Effector memory CD4-positive, alpha-beta T cell (primary cell): ENCODE measurements at regions not wholly inside any gene's neighbourhood (a gene's known extent, or its start where the extent isn't known, plus 50 kb on each side); places are given as distances from the start of the nearest gene placed in this dataset.
"Not testable (repeated sequence)": the region's sequence is repeated elsewhere in the genome, so short reads cannot be mapped to it uniquely, and the experiment has no call there.

ENCODE experiments used
- DNase-seq, 3 donors: peaks; one replicate each; pipeline ENCODE4 v3.0.0-alpha.2; 2020
- H3K27ac ChIP-seq: 2 replicates; pipeline ENCODE4 v1.7.0; 2013; ENCODE audit warnings: mild to moderate bottlenecking, low read length, moderate library complexity; ENCODE audit not compliant: insufficient read depth, poor library complexity, severe bottlenecking
- H3K27me3 ChIP-seq: replicated peaks from 2 replicates; pipeline ENCODE4 v1.7.0; 2013; ENCODE audit warnings: mild to moderate bottlenecking, low read length; ENCODE audit not compliant: insufficient read depth, control insufficient read depth, poor library complexity, severe bottlenecking
- H3K36me3 ChIP-seq: 2 replicates; pipeline ENCODE4 v1.7.0; 2013; ENCODE audit warnings: mild to moderate bottlenecking, low read length, moderate library complexity; ENCODE audit not compliant: control insufficient read depth, insufficient read depth
- H3K4me1 ChIP-seq: 2 replicates; pipeline ENCODE4 v1.7.0; 2013; ENCODE audit warnings: low read length, mild to moderate bottlenecking; ENCODE audit not compliant: control insufficient read depth, insufficient read depth, poor library complexity, severe bottlenecking
- H3K4me3 ChIP-seq: 2 replicates; pipeline ENCODE4 v1.7.0; 2013; ENCODE audit warnings: low read length, low read depth, mild to moderate bottlenecking; ENCODE audit not compliant: insufficient read depth, poor library complexity, severe bottlenecking
- H3K9me3 ChIP-seq: 2 replicates; pipeline ENCODE4 v1.7.0; 2013; ENCODE audit warnings: mild to moderate bottlenecking, low read length, moderate library complexity; ENCODE audit not compliant: control insufficient read depth

GRCh38 chr6:160889148-160889547 lies 102.4 kb upstream of the MAP3K4 start:
- H3K4me3 ChIP-seq, DNase-seq, H3K9me3 ChIP-seq, H3K4me1 ChIP-seq, H3K27ac ChIP-seq, H3K27me3 ChIP-seq, H3K36me3 ChIP-seq: not testable (repeated sequence)

- Histone ChIP-seq H3K27ac (no peak overlapping the region), H3K9me3 (no peaks in the 10 kb centered on the region), H3K4me1 (no peaks in the 10 kb centered on the region), H3K27me3 (no peaks in the 10 kb centered on the region), H3K4me3 (no peak overlapping the region), H3K36me3 (no peaks in the 10 kb centered on the region)
- no peak for DNase-seq
These were observed 99.9 kb upstream of the MAP3K4 start for GRCh38 chr6:160891690-160892089.

GRCh38 chr6:160895562-160895961 lies 96.0 kb upstream of the MAP3K4 start:
- Histone ChIP-seq H3K4me3 (no peak overlapping the region), H3K27me3 (no peaks in the 10 kb centered on the region), H3K4me1 (no peaks in the 10 kb centered on the region), H3K9me3 (no peaks in the 10 kb centered on the region), H3K27ac (no peak overlapping the region), H3K36me3 (no peaks in the 10 kb centered on the region)
- DNase-seq: no peak

DNA sequence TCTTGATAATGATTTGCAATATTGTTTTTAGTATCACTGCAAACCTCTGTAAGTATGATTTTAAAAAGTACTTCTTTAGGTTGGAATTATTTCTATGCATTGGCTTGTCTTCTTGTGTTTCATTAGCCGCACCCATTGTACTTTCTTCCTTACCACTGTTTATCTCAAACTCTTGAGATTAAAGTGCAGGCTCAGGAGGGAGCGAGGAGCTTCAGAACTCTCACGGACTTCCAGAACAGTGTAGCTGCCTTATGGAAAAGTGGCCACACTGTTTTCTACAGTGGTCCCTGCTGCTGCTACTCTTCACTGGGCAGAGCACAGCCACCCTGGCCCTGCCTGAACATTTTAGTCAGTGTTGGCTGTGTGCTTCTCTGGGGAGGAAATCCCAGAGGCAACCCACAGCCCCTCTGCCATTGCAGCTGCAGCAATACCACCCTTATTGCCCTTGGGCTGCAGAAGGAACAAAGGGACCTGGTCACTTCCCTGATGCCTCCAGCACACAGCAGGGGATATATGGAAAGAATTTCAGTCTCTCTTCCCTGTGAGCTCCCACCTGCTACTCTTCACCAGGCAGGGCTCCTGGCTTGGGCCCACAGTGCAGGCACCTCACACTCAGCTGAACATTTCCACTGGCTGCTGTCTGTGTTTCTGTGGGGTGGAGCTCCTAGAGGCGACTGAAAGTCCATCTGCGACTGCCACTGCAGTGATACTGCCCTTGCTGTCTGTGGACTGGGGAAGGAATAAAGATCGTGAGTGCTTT lies 91.7 kb upstream of the MAP3K4 start:
- no peaks in the 10 kb centered on the region for H3K27me3 ChIP-seq
- H3K4me1 ChIP-seq: no peaks in the 10 kb centered on the region
- H3K36me3 ChIP-seq: no peaks in the 10 kb centered on the region
- no peaks in the 10 kb centered on the region for H3K9me3 ChIP-seq
- no peak overlapping the region for H3K27ac ChIP-seq
- DNase-seq: no peak
- H3K4me3 ChIP-seq: no peak overlapping the region

DNA sequence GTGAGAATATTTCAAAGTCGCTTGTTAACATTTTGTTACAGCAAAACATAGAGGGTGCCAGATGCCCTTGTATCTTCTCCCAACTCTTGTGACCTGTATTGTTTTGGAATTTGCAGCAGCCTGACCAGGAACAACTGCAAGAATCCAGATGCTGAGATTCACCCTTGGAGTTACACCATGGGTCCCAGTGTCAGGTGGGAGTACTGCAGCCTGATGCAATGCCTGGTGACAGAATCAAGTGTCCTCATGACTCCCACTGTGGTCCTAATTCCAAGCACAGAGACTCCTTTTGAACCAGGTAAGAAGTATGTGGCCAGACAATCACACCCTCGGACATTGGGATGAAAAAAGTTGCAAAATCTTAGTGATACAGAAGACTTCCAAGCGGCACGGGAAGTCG lies 79.6 kb upstream of the MAP3K4 start:
- Histone ChIP-seq H3K36me3 (no peaks in the 10 kb centered on the region), H3K4me1 (no peaks in the 10 kb centered on the region), H3K27ac (no peak overlapping the region), H3K4me3 (no peak overlapping the region), H3K9me3 (no peaks in the 10 kb centered on the region), H3K27me3 (no peaks in the 10 kb centered on the region)
- no peak for DNase-seq

GRCh38 chr6:160912411-160912810 lies 79.2 kb upstream of the MAP3K4 start:
- Histone ChIP-seq H3K27ac (no peak overlapping the region), H3K27me3 (no peaks in the 10 kb centered on the region), H3K9me3 (no peaks in the 10 kb centered on the region), H3K4me3 (no peak overlapping the region), H3K36me3 (no peaks in the 10 kb centered on the region), H3K4me1 (no peaks in the 10 kb centered on the region)
- no peak for DNase-seq

- Histone ChIP-seq H3K27ac (no peak overlapping the region), H3K27me3 (no peaks in the 10 kb centered on the region), H3K36me3 (no peaks in the 10 kb centered on the region), H3K4me3 (no peak overlapping the region), H3K9me3 (no peaks in the 10 kb centered on the region), H3K4me1 (no peaks in the 10 kb centered on the region)
- DNase-seq: no peak
These were observed 74.0 kb upstream of the MAP3K4 start for GRCh38 chr6:160917572-160917971.

DNA sequence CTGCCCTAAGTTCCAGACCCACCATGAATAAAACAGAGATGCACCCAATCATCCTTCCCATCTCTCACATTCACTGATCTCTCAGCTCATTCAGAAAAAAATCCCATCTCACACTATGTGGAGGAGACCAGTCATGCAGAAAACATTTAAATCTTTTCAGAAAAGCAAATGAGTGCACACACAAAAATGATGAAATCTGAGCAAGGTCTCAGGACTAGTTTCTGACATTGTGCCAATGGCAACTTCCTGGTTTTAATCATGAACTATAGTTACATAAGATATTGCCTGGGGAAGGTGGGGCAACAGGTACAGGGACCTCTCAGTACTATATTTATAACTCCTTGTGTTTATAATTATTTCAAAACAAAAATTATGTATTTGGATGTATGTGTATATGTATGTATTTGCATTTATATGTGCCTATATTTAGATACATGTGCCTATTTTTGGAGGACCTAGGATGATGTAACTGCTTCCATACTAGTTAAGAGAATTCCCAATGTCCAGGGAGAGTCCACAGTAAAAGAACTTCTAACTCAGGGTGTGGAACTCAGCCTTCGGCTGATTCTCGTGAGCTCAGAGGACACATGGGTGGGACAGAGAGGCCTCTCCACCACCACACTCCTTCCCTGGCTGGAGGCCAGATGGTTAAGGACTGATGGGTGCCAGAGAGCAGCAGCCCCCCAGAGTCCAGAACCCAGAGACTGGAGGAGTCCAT lies 71.7 kb upstream of the MAP3K4 start:
- H3K4me3 ChIP-seq: no peak overlapping the region
- H3K27me3 ChIP-seq: no peaks in the 10 kb centered on the region
- no peaks in the 10 kb centered on the region for H3K4me1 ChIP-seq
- no peak for DNase-seq
- no peaks in the 10 kb centered on the region for H3K9me3 ChIP-seq
- H3K36me3 ChIP-seq: no peaks in the 10 kb centered on the region
- no peak overlapping the region for H3K27ac ChIP-seq

DNA sequence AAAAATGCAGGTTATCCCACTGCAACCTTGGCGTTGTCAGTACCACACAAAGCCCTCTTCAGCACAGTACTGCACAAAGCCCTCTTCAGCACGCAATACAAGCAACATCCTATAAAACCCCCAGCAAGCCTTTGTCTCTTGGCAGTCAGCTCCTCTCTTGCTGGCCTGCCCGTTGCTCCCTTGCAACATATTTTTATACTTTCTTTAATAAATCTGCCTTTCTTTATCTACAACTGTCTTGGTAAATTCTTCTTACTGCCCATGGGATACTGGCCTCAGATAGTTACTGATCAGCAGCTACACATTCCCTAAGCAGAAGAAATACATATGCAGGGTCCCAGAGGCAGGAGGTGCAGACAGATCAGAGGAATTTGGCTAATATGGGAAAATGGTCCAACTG lies 70.5 kb upstream of the MAP3K4 start:
- Histone ChIP-seq H3K27ac (no peak overlapping the region), H3K4me1 (no peaks in the 10 kb centered on the region), H3K27me3 (no peaks in the 10 kb centered on the region), H3K36me3 (no peaks in the 10 kb centered on the region), H3K4me3 (no peak overlapping the region), H3K9me3 (no peaks in the 10 kb centered on the region)
- no peak for DNase-seq
